Left hindlimb (tissue), 1 donor: ENCODE measurements at regions not wholly inside any gene's neighbourhood (a gene's known extent, or its start where the extent isn't known, plus 50 kb on each side); places are given as distances from the start of the nearest gene placed in this dataset.
"Not testable (repeated sequence)": the region's sequence is repeated elsewhere in the genome, so short reads cannot be mapped to it uniquely, and the experiment has no call there.

Source experiments
- DNase-seq: peaks from one replicate; pipeline ENCODE4 v3.0.0-alpha.2; 2018

DNA sequence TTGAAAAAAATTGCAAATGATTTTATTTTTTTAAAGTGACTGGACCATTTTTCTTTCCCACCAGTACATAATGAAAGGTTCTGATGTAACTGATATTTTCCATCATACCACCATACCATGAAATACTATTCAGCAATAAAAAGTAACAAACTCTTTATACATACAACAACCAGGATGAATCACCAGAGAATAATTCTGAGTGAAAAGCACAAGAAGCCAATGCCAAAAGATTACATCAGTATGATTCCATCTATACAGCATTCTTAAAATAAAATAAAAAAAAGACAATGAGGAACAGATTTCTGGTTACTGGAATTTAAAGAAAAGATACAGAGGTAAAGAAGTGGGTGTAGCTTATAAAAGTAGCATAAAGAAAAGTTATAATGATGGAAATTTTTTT is 423.7 kb upstream of the ST8SIA4 start:
- DNase-seq, result no peak

GRCh38 chr5:101316401-101316800 is 413.3 kb upstream of the ST8SIA4 start:
- not testable (repeated sequence) for DNase-seq

DNA sequence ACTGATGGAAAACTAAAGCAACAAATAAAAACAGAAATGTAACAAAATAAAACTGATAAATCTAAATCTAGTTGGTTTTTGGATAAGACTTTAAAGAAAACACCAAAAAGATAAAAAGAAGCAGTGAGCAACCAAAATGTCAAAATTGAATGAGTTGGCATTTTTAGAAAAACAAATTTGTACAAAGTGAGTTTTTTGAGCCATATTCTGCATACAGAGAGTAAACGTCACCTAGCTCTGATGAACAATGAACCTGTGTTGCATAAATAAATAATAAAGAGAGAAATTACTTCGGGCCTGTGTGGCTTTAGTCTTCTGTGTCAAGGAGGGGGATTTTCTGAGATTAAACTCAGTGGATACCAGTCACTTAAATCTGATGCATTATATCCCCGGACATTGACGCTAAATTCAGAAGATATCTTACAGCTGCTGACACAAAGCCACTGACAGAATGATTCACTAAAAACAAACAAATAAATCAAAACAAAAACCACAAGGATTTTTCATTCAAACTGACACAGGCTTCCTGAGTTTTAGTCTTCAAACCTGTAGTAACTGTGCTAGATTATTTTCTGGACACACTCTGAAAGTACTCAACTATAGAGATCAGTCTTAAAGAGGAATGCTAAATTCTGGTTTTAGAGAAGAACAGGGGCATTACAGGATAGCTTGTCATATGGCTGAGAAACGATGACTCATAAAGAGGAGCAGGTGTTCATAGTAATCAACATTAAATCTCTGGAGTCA is 403.5 kb upstream of the ST8SIA4 start:
- no peak for DNase-seq

GRCh38 chr5:101296477-101296876 is 393.4 kb upstream of the ST8SIA4 start:
- DNase-seq, result no peak

- DNase-seq, result no peak
Measured at GRCh38 chr5:101292199-101292598, 389.1 kb upstream of the ST8SIA4 start.

GRCh38 chr5:101290761-101291160 is 387.7 kb upstream of the ST8SIA4 start:
- DNase-seq, result not testable (repeated sequence)

DNA sequence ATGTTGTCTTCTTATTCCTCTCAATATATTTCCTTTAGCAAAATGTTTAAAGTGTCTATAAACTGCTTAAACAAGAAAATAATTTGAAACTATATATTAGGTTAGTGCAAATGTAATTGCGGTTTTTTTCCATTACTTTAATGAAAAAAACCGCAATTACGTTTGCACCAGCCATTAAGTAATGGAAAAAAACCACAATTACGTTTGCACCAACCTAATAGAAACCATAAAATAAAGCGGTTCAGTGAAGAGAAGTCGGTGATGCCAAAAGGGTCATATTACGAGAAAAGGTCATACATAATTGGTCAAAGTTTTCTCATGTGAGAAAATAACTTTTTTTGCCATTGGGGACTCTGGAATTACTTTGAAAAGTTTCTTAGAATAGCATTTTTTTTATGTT is 385.6 kb upstream of the ST8SIA4 start:
- DNase-seq, result no peak

DNA sequence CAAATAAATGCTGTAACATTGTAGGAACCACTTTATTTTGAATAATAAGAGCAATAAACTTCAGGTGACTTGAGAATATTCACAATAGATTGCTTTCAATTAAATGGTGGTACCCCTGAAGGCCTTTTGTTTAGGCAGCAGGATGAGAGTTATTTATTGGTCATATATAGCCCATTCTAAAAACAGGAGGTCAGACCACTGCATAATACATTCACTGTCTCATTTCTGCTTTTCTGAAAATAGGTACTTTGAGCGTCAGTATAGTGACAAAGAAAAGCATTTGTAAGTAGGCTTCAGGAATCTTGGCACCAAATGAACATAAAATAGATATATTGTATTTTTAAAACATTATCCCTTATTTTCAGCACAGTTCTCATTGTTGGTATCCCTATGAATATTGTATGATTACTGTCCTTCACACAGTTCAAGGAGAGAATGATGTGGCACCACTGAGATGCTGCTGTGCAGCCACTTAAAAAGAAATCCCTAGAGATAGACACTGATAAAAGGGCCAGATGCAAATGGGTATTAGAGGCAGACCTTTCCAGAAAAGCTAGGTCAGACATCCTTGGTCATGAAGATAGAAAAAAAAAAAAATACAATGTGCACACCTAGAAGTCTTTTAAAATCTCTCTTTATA is 381.8 kb upstream of the ST8SIA4 start:
- DNase-seq, result no peak

DNA sequence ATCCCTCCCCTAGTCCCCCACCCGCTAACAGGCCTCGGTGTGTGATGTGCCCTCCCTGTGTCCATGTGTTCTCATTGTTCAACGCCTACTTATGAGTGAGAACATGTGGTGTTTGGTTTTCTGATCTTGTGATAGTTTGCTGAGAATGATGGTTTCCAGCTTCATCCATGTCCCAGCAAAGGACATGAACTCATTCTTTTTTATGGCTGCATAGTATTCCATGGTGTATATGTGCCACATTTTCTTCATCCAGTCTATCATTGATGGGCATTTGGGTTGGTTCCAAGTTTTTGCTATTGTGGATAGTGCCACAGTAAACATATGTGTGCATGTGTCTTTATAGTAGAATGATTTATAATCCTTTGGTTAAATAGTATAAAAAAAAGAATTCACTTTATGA is 380.9 kb upstream of the ST8SIA4 start:
- DNase-seq, result not testable (repeated sequence)

DNA sequence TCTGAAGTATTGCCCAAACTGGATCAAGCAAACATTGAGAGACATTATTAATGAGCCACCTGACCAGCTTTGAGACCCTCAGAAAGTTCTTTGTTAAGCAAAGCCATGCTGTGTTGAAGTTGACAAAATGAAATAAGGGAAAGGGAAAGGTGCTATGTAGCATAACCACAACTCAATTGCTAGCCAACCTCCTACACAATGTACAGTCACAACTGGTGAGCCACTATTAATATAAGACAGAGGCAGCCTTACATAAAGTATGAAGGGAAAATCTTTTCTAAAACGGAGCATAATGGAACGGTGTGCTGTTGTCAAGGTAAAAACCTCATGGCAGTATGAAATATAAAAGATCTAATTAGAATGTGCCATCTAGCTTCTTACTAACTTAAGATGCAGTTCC is 375.8 kb upstream of the ST8SIA4 start:
- no peak for DNase-seq

- DNase-seq, result no peak
Measured at GRCh38 chr5:101278011-101278687, 375.1 kb upstream of the ST8SIA4 start.

GRCh38 chr5:101271945-101272344 is 368.9 kb upstream of the ST8SIA4 start:
- no peak for DNase-seq

GRCh38 chr5:101271416-101271815 is 368.3 kb upstream of the ST8SIA4 start:
- DNase-seq, result no peak

DNA sequence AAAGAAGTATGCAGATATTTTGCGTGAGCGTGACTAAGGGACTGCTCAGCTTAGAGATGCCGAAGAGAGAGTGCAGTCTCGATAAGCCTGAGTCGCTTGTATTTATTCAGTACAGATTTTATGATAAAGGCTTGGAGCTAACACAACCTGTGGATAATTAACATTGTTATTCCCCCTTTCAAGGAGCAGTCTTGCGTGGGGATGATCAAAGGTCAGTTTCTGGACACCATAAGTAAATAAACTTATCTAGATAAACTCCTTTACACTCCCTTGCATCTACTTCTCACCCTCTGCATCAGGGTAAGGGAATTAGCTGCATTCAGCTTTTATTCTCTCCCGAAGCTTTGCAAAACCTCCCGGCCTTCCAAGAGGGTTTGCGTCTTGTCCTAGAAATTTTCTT is 357.8 kb upstream of the ST8SIA4 start:
- DNase-seq, result no peak

DNA sequence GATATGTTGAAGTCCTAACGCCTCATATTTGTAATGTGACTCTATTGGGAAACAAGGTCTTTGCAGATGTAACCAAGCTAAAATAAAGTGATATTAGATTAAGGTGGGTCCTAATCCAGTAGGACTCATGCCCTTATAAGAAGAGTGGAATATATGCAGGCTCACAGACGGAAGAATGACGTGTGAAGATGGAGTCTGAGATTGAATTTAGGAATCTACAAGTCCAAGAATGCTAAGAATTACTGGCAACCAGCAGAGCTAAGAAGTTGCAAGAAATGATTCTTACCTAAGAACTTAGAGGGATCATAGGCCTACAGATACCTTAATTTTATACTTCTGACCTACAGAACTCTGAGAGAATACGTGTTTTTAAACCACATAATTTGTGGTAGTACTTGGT is 350.0 kb upstream of the ST8SIA4 start:
- no peak for DNase-seq

DNA sequence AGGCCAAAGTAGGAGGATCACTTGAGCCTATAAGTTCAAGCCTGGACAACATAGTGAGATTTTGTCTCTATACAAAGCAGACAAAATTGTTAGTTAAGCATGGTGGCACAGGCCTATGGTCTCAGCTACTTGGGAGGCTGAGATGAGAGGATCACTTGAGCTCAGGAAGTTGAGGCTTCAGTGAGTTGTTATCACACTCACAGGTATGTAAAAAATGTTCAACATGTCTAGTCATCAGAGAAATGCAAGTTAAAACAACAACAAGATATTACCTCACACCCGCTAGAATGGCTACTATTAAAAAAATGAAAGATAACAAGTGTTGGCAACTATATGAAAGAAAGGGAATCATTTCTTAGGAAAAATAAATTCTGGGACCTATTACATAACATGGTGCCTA is 341.5 kb upstream of the ST8SIA4 start:
- no peak for DNase-seq

DNA sequence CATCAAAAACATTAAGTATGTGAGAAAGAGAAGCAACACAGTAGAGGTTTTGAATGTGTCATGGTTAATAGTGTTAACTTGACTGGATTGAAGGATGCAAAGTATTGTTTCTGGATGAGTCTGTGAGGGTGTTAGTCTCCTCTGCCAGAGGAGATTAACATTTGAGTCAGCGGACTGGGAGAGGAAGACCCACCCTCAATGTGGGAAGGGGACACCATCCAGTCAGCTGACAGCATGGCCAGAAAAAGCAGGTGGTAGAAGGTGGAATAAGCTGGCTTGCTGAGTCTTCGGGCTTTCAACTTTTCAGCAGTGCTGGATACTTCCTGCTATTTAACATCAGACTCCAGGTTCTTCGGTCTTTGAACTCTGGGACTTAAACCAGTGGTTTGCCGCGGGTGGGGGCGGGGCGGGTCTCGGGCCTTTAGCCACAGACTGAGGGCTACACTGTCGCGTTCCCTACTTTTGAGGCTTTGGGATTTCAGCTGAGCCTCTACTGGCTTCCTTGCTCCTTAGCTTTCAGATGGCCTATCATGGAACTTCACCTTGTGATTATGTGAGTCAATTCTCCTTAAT is 309.9 kb upstream of the ST8SIA4 start:
- no peak for DNase-seq

- no peak for DNase-seq
Measured at GRCh38 chr5:101206534-101206933, 303.5 kb upstream of the ST8SIA4 start.

GRCh38 chr5:101205065-101205464 is 302.0 kb upstream of the ST8SIA4 start:
- DNase-seq, result not testable (repeated sequence)

DNA sequence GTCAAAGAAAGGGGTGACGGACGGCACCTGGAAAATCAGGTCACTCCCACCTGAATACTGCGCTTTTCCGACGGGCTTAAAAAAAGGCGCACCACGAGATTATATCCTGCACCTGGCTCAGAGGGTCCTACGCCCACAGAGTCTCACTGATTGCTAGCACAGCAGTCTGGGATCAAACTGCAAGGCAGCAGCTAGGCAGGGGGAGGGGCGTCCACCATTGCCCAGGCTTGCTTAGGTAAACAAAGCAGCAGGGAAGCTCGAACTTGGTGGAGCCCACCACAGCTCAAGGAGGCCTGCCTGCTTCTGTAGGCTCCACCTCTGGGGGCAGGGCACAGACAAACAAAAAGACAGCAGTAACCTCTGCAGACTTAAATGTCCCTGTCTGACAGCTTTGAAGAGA is 277.3 kb upstream of the ST8SIA4 start:
- DNase-seq, result not testable (repeated sequence)

DNA sequence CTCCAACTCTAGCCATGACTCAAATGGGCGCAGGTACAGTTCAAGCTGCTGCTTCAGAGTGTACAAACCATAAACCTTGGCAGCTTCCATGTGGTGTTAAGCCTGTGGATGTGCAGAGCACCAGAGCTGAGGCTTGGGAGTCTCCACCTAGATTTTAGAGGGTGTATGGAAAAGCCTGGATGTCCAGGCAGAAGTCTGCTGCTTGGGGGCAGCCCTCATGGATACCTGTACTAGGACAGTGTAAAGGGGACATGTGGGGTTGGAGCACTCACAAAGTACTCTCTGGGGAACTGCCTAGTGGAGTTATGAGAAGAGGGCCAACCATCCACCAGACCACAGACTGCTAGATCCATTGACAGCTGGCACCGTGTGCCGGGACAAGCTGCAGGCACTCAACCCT is 273.5 kb upstream of the ST8SIA4 start:
- no peak for DNase-seq

DNA sequence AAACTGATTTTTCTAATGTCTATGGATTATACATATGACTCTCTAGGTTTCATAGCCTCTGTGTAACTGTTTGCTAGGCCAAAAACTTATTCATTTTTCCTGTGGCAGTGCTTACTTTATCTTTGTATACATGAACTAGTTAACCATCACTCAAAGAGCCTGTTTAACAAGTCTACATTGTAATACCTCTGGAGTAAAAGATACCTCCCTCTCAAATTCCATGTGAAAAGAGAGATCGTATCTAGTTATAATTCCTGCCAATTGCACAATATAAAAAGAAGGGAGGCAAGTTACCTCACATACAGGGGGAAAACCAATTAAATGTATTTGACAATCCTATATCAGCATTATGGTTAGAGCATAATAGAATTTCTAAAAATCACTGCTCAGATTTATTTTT is 271.9 kb upstream of the ST8SIA4 start:
- DNase-seq, result no peak

DNA sequence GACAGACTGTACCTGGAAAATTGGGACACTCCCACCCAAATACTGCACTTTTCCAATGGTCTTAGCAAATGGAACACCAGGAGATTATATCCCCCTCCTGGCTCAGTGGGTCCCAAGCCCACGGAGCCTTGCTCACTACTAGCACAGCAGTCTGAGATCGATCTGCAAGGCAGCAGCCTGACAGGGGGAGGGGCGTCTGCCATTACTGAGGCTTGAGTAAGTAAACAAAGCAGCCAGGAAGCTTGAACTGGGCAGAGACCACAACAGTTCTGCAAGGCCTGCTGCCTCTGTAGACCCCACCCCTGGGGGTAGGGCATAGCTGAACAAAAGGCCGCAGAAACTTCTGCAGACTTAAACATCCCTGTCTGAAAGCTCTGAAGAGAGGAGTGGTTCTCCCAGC is 260.0 kb upstream of the ST8SIA4 start:
- no peak for DNase-seq

DNA sequence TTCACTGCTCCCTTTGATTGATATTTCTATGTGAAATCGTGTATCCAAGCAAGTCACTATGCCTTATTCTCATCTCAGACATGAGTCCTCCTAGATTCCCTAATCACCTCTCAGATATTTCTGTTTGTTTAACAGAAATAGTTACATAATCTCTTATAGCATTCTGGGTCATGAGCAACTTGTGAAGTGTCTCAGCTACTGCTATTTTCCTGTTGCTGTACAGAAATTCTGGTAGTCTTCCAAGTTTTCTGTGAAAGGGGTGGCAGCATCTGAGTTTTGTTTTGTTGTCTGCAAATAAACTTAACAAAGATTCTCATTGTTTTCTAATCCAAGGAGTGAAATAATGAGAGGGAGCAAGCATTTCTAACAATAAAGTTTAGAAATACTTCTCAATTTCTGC is 256.9 kb upstream of the ST8SIA4 start:
- DNase-seq, result no peak
